Omental fat pad (tissue), 3 donors: ENCODE measurements at regions not wholly inside any gene's neighbourhood (a gene's known extent, or its start where the extent isn't known, plus 50 kb on each side); places are given as distances from the start of the nearest gene placed in this dataset.
A peak's percentile ranks its signal among the peaks of the same experiment; 100 is the strongest.

Experiments
- ATAC-seq: fragments of 150-250 bp; one replicate; pipeline ENCODE4 v1.9.1; 2016; ENCODE audit warnings: mild to moderate bottlenecking, moderate library complexity; ENCODE audit not compliant: low FRiP score
- DNase-seq: peaks from one replicate; pipeline ENCODE4 v3.0.0-alpha.2; 2019; ENCODE audit warnings: low spot score
- CTCF ChIP-seq, 3 donors: fragments of 450-650 bp; IDR thresholded peaks; one replicate each; pipeline ENCODE4 v1.5.1; 2016 to 2017; ENCODE audit warnings: antibody characterized with exemption in 3 of 3, mild to moderate bottlenecking in 3 of 3, moderate library complexity in 2 of 3

- DNase-seq (no peak), ATAC-seq (peak; percentile 35)
- no peak for TF ChIP-seq CTCF (IDR thresholded peaks at IDR 0.05)
Measured at GRCh38 chr7:35465791-35466336, 212.0 kb upstream of the TBX20 start.

- TF ChIP-seq CTCF (IDR thresholded peaks at IDR 0.05) = no peak
- DNase-seq (no peak), ATAC-seq (no peak)
Measured at GRCh38 chr7:35463751-35464150, 209.9 kb upstream of the TBX20 start.

DNA sequence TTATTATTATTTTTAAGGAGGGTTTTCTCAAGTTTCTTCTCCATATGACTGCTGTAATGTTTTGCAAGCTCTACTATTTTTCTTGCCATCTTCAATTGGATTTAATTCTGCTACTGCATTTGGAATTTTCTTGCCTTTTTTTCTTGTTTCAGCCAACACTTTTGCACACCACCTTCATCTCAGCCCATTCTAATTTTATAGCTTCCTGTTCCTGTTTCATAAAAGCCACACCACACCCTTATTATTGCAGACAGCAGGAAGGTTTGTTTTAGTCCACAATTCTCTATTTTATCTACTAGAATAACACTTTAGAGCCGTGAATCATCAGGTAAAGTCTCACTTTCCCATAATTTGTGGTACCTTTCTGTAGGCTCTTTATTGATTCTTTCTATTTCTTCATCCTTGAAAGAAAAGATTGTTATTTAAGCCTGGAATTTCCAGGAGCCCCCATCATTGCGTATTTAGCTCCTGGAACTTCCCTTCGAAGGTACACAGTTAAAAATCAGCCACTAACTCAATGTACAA, 209.3 kb upstream of the TBX20 start:
- no peak for TF ChIP-seq CTCF (IDR thresholded peaks at IDR 0.05)
- ATAC-seq (no peak), DNase-seq (no peak)

DNA sequence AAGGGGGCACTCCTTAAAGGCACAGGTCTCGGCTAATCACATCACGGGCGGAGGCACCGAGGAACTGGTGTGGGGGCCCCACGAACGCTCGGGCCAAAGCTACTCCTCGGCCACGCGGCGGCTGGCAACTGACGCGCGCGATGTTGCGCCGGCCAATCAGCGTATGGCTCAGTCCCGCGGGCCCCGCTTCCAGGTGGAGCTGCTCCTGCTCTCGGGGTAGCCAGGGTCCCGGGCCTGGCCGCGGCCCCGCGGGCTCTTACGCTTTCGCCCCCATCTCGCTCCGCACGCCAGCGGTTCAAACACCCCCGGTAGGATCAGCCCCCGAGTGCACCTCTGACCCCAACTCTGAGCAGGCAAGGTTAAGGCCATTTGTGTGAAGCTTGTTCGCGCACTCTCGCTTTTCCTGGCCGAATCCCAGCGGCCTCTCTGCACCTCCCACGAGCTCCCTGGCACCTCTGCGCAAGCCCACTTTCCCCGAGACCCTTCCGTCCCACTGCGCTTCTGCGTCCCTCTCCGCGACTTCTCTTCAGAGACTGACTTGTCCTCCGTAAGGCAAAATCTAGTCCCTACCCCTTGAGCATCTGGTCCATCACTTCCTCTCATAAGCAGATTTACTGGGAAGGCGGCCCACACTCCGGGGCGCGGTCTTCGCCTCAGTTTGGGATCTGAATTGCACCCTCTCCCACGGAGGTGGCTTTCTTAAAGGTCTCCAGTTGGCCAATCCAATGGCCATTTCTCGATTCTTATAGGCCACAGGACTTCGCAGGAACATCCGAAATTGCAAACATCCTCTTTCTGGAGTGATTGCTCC, 200.9 kb upstream of the TBX20 start:
- no peak for ATAC-seq

DNA sequence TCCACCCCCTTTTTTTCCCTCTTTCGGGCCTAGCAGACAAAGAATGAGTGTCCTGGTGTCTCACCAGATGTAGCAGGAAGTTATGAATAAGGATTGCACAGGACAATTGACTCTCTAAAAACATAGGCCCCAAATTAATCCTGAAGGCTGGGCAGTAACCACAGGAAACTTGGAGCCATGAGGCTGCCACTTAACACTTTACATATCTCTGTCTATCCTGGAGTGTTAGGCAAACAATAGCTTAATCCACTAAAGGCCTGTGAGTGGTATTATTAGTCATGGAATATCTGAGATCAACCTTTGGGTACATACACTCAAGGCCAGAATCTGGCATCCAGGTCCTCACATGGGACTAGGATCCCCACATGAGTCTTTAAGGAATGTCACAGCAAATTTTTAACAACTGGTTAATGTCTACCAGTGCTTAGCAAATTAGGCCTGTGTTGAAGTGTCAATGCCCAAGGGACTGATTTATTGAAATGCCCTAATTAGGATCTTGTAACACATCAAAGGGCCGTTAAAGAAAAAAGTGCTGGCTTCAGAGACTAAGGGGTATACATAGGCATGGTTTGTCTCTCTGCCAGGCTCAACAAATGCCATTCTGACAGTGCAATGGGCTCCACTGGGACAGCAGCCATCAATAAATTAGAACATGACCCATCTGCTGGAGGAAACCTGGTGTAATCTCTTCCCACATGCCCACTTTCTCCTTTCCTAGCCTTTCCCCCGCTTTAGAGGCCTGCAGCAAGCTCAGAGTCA, 196.7 kb upstream of the TBX20 start:
- no peak for TF ChIP-seq CTCF (IDR thresholded peaks at IDR 0.05)
- DNase-seq = no peak
- no peak for ATAC-seq

More for the DNA sequence above, 200.9 kb upstream of the TBX20 start:
- no peak for DNase-seq
- no peak for TF ChIP-seq CTCF (IDR thresholded peaks at IDR 0.05)

- ATAC-seq (no peak), DNase-seq (no peak)
- TF ChIP-seq CTCF (IDR thresholded peaks at IDR 0.05) = no peak
Measured at GRCh38 chr7:35448486-35448885, 194.6 kb upstream of the TBX20 start.
